Common myeloid progenitor, CD34-positive (primary cell): ENCODE measurements at regions not wholly inside any gene's neighbourhood (a gene's known extent, or its start where the extent isn't known, plus 50 kb on each side); places are given as distances from the start of the nearest gene placed in this dataset.
A peak's percentile ranks its signal among the peaks of the same experiment; 100 is the strongest.
"Not testable (repeated sequence)": the region's sequence is repeated elsewhere in the genome, so short reads cannot be mapped to it uniquely, and the experiment has no call there.

Experiments used
- CTCF ChIA-PET: fragments of 350-600 bp; sonication (Branson Sonifier 250); formaldehyde crosslinking; loops from one replicate; lab custom pipeline; 2021; ENCODE audit warnings: antibody characterized with exemption; lab: Charles Lee
- POLR2A ChIA-PET: fragments of 350-600 bp; sonication (Branson Sonifier 250); formaldehyde crosslinking; loops from one replicate; lab custom pipeline; 2021; ENCODE audit warnings: antibody characterized with exemption; lab: Charles Lee
- DNase-seq, 3 donors: peaks; one replicate each; pipeline versions ENCODE4 v3.0.0 to v3.0.0-alpha.2; 2013
- H3K27ac ChIP-seq, 2 experiments: 1 replicate in 1 of 2; 2 replicates in 1 of 2; pipeline ENCODE4 v1.7.0; 2013; ENCODE audit warnings: inconsistent platforms in 2 of 2, low read length in 2 of 2, mild to moderate bottlenecking in 2 of 2, low read depth in 1 of 2, moderate library complexity in 1 of 2; ENCODE audit not compliant: severe bottlenecking in 2 of 2, insufficient read depth in 1 of 2, poor library complexity in 1 of 2
- H3K27me3 ChIP-seq, 5 experiments: replicated peaks in 2 of 5; 1 replicate in 3 of 5; 2 replicates in 2 of 5; pipeline versions ENCODE4 v1.6.1 to v1.7.0; 2013; ENCODE audit warnings: low read length in 4 of 5, mild to moderate bottlenecking in 2 of 5, moderate library complexity in 2 of 5, inconsistent platforms in 1 of 5; ENCODE audit not compliant: insufficient read depth in 5 of 5, control insufficient read depth in 4 of 5
- H3K36me3 ChIP-seq, 4 experiments: 1 replicate in 2 of 4; 2 replicates in 2 of 4; pipeline versions ENCODE4 v1.6.1 to v1.7.0; 2013; ENCODE audit warnings: low read length in 3 of 4, control low read depth in 1 of 4, mild to moderate bottlenecking in 1 of 4; ENCODE audit not compliant: control insufficient read depth in 4 of 4, insufficient read depth in 4 of 4
- H3K4me1 ChIP-seq, 4 experiments: 1 replicate in 3 of 4; 2 replicates in 1 of 4; pipeline versions ENCODE4 v1.6.1 to v1.7.1; 2013; ENCODE audit warnings: low read length in 3 of 4, mild to moderate bottlenecking in 3 of 4, control low read depth in 1 of 4, inconsistent platforms in 1 of 4, moderate library complexity in 1 of 4; ENCODE audit not compliant: control insufficient read depth in 4 of 4, insufficient read depth in 4 of 4; ENCODE audit errors: control extremely low read depth in 1 of 4
- H3K4me3 ChIP-seq, 7 experiments: 1 replicate in 4 of 7; 2 replicates in 3 of 7; pipeline versions ENCODE4 v1.5.1 to v1.7.0; 2013; ENCODE audit warnings: mild to moderate bottlenecking in 7 of 7, low read length in 6 of 7, moderate library complexity in 6 of 7, inconsistent platforms in 2 of 7, low read depth in 2 of 7, control low read depth in 1 of 7; ENCODE audit not compliant: insufficient read depth in 4 of 7, control insufficient read depth in 1 of 7; ENCODE audit errors: extremely low read depth in 1 of 7
- H3K9me3 ChIP-seq, 5 experiments: 1 replicate in 4 of 5; 2 replicates in 1 of 5; pipeline versions ENCODE4 v1.6.1 to v1.7.1; 2013; ENCODE audit warnings: low read length in 4 of 5, mild to moderate bottlenecking in 2 of 5, inconsistent platforms in 1 of 5, low read depth in 1 of 5, moderate library complexity in 1 of 5; ENCODE audit not compliant: control insufficient read depth in 4 of 5, insufficient read depth in 2 of 5; ENCODE audit errors: control extremely low read depth in 1 of 5
- WGBS: methylation state at CpG from one replicate; pipeline ENCODE4 v1.1.5; 2013; ENCODE audit not compliant: insufficient coverage; 5-methylcytosine and 5-hydroxymethylcytosine counted together

DNA sequence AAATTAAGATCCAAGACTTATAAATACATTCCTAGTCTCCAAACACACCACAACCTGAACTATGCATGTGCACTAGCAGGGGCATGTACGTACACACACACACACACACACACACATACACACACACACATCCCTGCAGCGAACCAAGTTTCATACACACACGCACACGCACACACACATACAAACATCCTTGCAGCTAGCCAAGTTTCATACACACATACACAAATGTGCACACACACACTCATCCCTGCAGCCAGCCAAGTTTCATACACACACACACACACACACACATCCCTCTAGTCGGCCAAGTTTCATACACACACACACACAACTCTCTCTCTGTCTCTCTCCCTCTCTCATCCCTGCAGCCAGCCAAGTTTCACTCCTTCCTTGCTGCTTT lies 82.7 kb upstream of the WIPF3 start:
- Histone ChIP-seq H3K27me3 (no peaks in the 10 kb centered on the region), H3K36me3 (no peaks in the 10 kb centered on the region), H3K27ac (no peak overlapping the region), H3K9me3 (no peaks in the 10 kb centered on the region), H3K4me1 (no peaks in the 10 kb centered on the region), H3K4me3 (no peak overlapping the region)
- DNase-seq = peak in 1 of 3 donors; percentile 2
- CTCF ChIA-PET = no interaction called here
- POLR2A ChIA-PET = no interaction called here
- 86% methylated on average over 2 of the region's 5 CpGs for WGBS

DNA sequence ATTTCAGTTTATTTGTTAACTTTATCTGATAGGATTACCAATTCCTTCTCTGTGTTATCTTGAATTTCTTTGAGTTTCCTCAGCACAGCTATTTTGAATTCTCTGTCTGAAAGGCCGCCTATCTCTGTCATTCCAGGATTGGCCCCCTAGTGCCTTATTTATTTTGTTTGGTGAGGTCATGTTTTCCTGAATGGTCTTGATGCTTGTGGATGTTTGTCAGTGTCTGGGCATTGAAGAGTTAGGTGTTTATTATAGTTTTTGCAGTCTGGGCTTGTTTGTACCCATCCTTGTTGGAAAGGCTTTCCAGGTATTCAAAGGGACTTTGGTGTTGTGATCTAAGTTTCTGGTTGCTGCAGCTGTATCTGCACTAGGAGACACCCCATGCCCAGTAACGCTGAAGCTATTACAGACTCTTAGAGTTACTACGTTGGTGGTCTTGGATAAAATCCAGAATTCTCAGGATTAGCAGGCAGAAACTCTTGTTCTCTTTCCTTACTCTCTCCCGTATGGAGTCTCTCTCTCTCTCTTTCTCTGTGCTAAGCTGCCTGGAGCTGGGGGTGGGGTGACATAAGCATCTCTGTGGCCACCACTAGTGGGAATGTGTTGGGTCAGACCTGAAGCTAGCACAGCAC lies 76.7 kb upstream of the WIPF3 start:
- POLR2A ChIA-PET = not testable (repeated sequence)
- 100% methylated on average over 3 of the region's 4 CpGs for WGBS

DNA sequence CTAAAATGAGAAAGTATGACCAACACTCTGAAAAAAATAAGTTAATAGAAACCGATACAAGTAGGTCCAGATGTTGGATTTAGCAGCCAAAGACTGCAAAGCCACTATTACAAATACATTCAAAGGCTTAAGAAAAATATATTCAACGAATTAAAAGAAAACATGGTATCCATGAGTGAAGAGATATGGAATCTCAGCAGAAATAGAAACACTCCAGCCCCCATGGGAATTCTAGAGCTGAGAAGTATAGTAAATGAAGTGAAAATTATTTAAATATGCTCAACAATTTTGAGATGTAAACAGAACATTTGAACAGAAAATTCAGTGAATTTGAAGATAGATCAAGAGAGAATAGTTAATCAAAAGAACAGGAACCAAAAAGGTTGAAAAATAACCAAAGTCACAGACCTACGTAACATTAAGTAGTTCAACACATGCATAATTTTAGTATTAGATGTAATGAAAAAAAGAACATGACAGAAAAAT lies 72.0 kb upstream of the WIPF3 start:
- no peaks in the 10 kb centered on the region for H3K9me3 ChIP-seq
- H3K27me3 ChIP-seq = no peaks in the 10 kb centered on the region
- H3K36me3 ChIP-seq = no peaks in the 10 kb centered on the region
- ChIA-PET POLR2A (no interaction called here), CTCF (interaction anchor here (0.7 kb wide), 1 partner anchor 9 kb away, joined by 3 read pairs; no protein-coding TSS in a partner anchor)
- no peaks in the 10 kb centered on the region for H3K4me1 ChIP-seq
- no CpG with 5 or more reads among the region's 3 CpGs for WGBS
- H3K4me3 ChIP-seq = no peak overlapping the region
- DNase-seq = no peak
- H3K27ac ChIP-seq = no peak overlapping the region

More for the DNA sequence above, 76.7 kb upstream of the WIPF3 start:
- DNase-seq, H3K27me3 ChIP-seq, H3K4me1 ChIP-seq, H3K9me3 ChIP-seq, H3K4me3 ChIP-seq, H3K36me3 ChIP-seq, H3K27ac ChIP-seq: not testable (repeated sequence)
- CTCF ChIA-PET = interaction anchor here (1.3 kb wide), 1 partner anchor 18 kb away, joined by 4 read pairs; no protein-coding TSS in a partner anchor

DNA sequence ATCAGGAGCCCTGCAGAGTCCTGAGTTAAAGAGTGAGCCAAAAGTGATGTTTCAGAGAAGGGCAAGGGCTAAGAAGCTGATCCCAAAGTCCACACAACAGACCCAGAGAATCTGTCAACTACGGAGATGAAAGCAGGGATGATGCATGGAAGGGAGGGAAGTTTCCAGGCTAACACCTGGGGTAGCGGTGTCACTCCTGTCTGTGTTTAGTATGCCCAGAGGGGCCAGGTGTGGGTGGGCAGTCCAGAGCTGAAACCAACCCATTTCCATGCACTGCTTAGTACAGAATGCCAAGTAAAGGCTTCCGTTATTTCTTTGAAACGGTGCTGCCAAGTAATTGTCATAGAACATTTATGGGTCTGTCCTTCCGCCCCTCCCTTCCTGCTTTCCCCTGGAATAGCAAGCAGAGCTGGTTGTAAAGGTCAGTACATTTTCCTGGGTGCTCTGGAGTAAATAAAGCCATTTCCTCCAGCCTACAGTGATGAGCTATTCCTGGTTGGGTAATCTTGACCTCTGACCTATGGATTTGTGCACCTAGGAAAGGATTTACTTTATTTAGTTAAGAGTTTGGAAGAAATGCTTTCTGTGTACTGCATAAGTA lies 58.6 kb upstream of the WIPF3 start:
- no CpG with 5 or more reads among the region's 5 CpGs for WGBS
- H3K9me3 ChIP-seq, POLR2A ChIA-PET, H3K27ac ChIP-seq, H3K4me3 ChIP-seq, H3K4me1 ChIP-seq, H3K36me3 ChIP-seq, H3K27me3 ChIP-seq, DNase-seq: not testable (repeated sequence)
- CTCF ChIA-PET = interaction anchor here (0.6 to 2.3 kb wide), 16 partner anchors 12 to 318 kb away, joined by 3 to 33 read pairs (median 3); no protein-coding TSS in a partner anchor

DNA sequence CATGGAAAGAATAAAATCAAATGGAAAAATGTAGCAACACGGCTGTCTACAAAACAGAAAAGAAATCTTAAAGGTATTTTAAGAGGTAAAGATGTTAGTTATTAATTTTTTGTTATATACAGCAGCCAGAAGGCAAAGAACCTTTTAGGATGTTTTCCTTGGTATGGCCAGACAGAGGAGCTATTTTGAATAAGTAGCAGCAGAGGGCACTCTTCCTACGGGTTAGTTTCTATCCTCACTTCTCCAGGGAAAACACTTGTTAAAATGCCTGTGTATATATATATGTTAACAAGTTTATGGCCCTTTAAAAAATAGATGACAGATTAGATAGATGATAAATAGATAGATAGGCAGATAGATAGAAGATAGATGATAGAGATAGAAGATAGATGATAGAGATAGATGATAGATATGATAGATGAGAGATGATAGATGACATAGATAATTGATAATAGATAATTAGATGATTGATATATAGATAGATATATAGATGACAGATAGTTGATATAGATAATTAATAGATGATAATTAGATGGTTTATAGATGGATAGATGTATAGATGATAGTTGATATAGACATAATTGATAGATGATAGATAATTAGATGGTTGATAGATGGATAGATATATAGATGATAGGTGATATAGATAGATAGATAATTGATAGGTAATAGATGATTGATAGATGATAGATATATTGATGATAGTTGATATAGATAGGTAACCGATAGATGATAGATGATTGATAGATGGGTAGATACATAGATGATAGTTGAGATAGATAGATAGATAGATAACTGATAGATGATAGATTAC lies 57.8 kb upstream of the WIPF3 start:
- DNase-seq = peak; percentile 38 to 72 (median 71)
- CTCF ChIA-PET = interaction anchor here (0.6 to 2.3 kb wide), 9 partner anchors 11 to 177 kb away, joined by 3 to 33 read pairs (median 4); no protein-coding TSS in a partner anchor
- Histone ChIP-seq H3K27ac (no peak overlapping the region), H3K36me3 (no peaks in the 10 kb centered on the region), H3K4me3 (no peak overlapping the region), H3K4me1 (peaks cover 0 to 2% (median 0%) of the 10 kb centered on the region in 4 experiments), H3K27me3 (no peaks in the 10 kb centered on the region), H3K9me3 (no peaks in the 10 kb centered on the region)
- POLR2A ChIA-PET = no interaction called here
- 100% methylated on average over 1 of the region's 3 CpGs for WGBS

DNA sequence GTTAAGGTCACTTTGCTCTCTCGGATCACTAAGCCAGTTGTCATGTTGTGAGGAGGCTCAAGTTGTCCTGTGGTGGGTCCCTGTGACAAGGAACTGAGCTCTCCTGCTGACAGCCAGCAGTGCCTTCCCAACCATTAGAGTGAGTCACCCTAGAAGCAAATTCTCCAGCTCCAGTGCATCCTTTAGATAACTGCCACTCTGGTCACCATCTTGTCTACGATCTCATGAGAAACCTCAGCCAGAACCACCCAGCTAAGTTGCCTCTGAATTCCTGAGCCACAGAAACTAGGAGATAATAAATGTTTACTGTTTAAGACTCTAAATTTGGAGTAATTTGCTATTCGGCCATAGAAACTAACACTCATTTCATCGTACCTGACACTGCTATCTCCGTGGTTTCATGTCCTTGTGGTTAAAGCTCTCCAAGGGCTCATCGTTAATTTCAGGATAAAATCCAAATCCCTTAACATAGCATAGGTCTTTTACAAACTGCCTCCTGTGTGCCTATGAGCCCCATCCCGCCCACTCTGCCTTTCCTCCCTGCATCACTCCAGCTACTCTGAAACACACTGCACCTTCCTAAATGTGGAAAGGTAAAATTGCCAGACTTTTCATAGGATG lies 56.5 kb upstream of the WIPF3 start:
- Histone ChIP-seq H3K4me1 (peaks cover 0 to 2% (median 0%) of the 10 kb centered on the region in 4 experiments), H3K27ac (no peak overlapping the region), H3K4me3 (no peak overlapping the region), H3K36me3 (no peaks in the 10 kb centered on the region), H3K9me3 (no peaks in the 10 kb centered on the region), H3K27me3 (no peaks in the 10 kb centered on the region)
- CTCF ChIA-PET = interaction anchor here (0.7 to 2.2 kb wide), 8 partner anchors 9 to 172 kb away, joined by 3 to 18 read pairs (median 4); partner anchors contain the start of gene WIPF3
- POLR2A ChIA-PET = no interaction called here
- DNase-seq = peak; percentile 17 to 64 (median 43)
- 91% methylated on average over 6 of the region's 7 CpGs for WGBS
